Testis (tissue), 2 donors: ENCODE measurements at regions not wholly inside any gene's neighbourhood (a gene's known extent, or its start where the extent isn't known, plus 50 kb on each side); places are given as distances from the start of the nearest gene placed in this dataset.
A peak's percentile ranks its signal among the peaks of the same experiment; 100 is the strongest.

Experiments
- DNase-seq: peaks from one replicate; pipeline ENCODE4 v3.0.0-alpha.2; 2019
- H3K27ac ChIP-seq, 2 donors: fragments of 200-600 bp; sonication (generic); one replicate each; pipeline ENCODE4 v1.5.1; 2019
- H3K27me3 ChIP-seq: fragments of 200-600 bp; sonication (generic); one replicate; pipeline ENCODE4 v1.5.1; 2019
- H3K36me3 ChIP-seq: fragments of 200-600 bp; sonication (generic); one replicate; pipeline ENCODE4 v1.5.1; 2017; ENCODE audit warnings: low read depth; ENCODE audit errors: missing control alignments
- H3K4me1 ChIP-seq: fragments of 200-600 bp; sonication (generic); one replicate; pipeline ENCODE4 v1.5.1; 2019
- H3K4me3 ChIP-seq, 2 donors: fragments of 200-600 bp; sonication (generic); one replicate each; pipeline ENCODE4 v1.5.1; 2017 to 2019
- H3K9me3 ChIP-seq: fragments of 200-600 bp; sonication (generic); one replicate; pipeline ENCODE4 v1.5.1; 2017
- POLR2A ChIP-seq: fragments of 450-650 bp; IDR thresholded peaks from one replicate; pipeline ENCODE4 v1.6.1; 2017; ENCODE audit warnings: antibody characterized with exemption, mild to moderate bottlenecking, moderate library complexity
- WGBS, 2 donors: methylation state at CpG; one replicate each; pipeline ENCODE4 v1.1.5; 2018; 5-methylcytosine and 5-hydroxymethylcytosine counted together
- intact Hi-C: fragments of 100-400 bp; cut with DNase I; formaldehyde crosslinking; loops from one replicate; pipeline ENCODE4 v1.15.1; 2023; ENCODE audit warnings: low total_unique reads
- TF ChIP-seq, protein P1 (sequence below), 3 experiments: fragments of 450-650 bp in 2 of 3; fragments of 200-600 bp in 1 of 3; sonication (generic) in 1 of 3; IDR thresholded peaks; one replicate each; pipeline ENCODE4 v1.5.1; 2016 to 2019; ENCODE audit warnings: antibody characterized with exemption in 3 of 3, mild to moderate bottlenecking in 2 of 3, moderate library complexity in 1 of 3

DNA sequence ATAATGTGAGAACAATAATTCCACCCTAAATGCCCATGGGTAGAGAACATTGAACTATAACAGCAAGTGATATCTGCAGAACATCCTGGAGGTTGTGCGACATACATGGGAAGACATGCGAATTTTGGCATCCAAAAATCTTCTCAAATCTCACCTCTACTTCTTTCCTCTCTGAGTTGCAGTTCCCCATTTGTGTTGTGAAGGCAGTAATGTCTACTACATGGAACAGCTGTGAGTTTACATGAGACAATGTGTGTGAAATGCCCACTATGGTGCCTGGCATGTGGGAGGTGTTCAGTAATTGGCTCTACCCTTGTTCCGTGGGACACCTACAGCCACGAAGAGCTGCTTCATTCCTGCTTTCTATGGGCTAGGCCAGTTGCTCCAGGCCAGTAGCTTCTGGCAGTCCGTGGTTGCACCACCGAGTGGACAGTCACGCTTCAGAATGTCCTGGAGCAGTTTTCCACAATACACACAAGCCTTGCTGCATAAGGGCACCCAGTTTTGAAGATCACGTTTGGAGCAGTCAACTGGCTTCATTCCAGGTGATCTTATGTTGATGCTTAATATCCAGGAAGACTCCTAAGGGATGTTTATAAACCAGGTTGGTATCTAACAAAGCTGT, 297.7 kb downstream of the DEPDC1B start:
- WGBS, 2 donors = 85 to 89% methylated on average over 8 of the region's 8 CpGs
- Histone ChIP-seq H3K36me3 (no peaks in the 10 kb centered on the region), H3K9me3 (no peaks in the 10 kb centered on the region), H3K4me3 (no peak overlapping the region), H3K27me3 (no peaks in the 10 kb centered on the region), H3K27ac (no peak overlapping the region), H3K4me1 (no peaks in the 10 kb centered on the region)
- no peak for DNase-seq
- no peak for TF ChIP-seq POLR2A
- TF ChIP-seq, protein P1, sequence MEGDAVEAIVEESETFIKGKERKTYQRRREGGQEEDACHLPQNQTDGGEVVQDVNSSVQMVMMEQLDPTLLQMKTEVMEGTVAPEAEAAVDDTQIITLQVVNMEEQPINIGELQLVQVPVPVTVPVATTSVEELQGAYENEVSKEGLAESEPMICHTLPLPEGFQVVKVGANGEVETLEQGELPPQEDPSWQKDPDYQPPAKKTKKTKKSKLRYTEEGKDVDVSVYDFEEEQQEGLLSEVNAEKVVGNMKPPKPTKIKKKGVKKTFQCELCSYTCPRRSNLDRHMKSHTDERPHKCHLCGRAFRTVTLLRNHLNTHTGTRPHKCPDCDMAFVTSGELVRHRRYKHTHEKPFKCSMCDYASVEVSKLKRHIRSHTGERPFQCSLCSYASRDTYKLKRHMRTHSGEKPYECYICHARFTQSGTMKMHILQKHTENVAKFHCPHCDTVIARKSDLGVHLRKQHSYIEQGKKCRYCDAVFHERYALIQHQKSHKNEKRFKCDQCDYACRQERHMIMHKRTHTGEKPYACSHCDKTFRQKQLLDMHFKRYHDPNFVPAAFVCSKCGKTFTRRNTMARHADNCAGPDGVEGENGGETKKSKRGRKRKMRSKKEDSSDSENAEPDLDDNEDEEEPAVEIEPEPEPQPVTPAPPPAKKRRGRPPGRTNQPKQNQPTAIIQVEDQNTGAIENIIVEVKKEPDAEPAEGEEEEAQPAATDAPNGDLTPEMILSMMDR (IDR thresholded peaks at IDR 0.05) = no peak
- intact Hi-C loops = no loop called here

DNA sequence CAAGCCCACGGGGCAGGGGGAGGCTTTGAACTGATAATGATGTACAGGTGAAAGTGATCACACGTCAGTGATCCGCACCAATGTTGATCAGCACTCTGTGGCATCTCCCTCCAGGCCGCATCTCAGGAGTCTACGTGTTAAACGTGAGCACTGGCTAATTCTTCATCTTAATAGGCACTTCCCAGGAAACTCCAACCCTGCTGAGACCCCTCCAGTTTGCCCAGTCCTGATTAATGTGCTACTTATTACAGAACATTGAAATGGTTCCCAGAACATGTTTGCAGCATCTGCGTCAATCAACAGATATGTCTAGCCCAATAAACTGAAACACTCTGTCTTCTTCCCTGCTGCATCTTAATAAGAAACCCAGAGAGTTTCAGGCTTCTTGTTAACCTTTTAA, 298.4 kb downstream of the DEPDC1B start:
- 63 to 66% methylated on average over 7 of the region's 7 CpGs for WGBS, 2 donors
- Histone ChIP-seq H3K4me1 (no peaks in the 10 kb centered on the region), H3K27ac (no peak overlapping the region), H3K4me3 (no peak overlapping the region), H3K27me3 (no peaks in the 10 kb centered on the region), H3K9me3 (no peaks in the 10 kb centered on the region), H3K36me3 (no peaks in the 10 kb centered on the region)
- intact Hi-C loops = no loop called here
- TF ChIP-seq POLR2A = no peak
- TF ChIP-seq, protein P1 (IDR thresholded peaks at IDR 0.05) = no peak
- no peak for DNase-seq

DNA sequence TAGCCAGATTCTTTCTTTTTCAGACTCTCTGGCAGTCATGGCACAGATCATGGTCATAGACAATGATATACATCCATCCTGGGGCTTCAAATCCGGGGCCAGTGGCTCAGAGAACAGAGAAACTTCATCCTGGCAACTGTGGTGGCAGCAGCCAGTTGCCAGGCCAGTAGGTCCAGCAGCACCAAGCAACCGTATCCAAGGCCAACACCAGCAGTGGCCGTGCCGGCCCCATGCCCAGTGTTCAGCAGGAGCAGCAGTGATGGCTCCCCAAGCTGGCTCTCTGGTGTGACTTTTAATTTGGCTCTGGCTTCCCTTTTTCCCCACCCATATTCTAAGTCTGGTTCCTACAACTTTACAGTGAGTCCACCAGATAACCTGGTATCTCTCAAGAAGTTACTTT, 300.5 kb downstream of the DEPDC1B start:
- DNase-seq = peak; percentile 16
- TF ChIP-seq, protein P1 (IDR thresholded peaks at IDR 0.05) = no peak
- no peak overlapping the region for H3K27ac ChIP-seq
- intact Hi-C loops = no loop called here
- no peaks in the 10 kb centered on the region for H3K9me3 ChIP-seq
- no peaks in the 10 kb centered on the region for H3K36me3 ChIP-seq
- H3K4me1 ChIP-seq = no peaks in the 10 kb centered on the region
- no peak overlapping the region for H3K4me3 ChIP-seq
- WGBS, 2 donors = 63 to 71% methylated on average over 1 to 4 of the region's 4 CpGs
- no peaks in the 10 kb centered on the region for H3K27me3 ChIP-seq

DNA sequence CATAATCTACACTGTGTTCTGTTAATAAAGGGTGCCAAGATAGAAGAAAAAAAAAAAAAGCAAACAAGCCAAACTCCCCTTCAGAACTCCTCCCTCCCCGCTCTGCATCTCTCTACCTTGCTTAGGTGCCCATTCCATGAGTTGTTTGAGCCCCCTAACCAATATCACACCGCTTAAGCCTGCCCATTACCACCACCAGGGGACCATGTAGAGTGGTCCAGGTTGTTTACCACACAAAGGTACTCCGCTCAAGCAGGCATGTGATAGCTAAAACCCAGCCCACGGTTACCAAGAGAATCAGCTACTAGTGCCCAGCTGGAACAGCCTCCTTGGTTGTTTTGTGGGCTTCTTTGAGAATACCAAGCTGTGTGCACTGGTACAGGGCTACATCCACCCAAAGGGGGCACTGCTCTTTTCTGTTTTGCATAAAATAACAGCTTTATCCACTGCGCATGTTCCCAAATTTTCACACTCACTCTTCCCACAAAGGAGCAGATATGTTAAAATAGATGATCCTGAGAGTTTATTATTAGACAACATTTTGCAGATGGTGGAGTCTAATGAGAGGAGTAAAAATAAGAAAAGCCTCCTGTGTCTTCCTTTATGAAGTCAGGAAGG, 304.1 kb downstream of the DEPDC1B start:
- 88 to 91% methylated on average over 5 of the region's 5 CpGs for WGBS, 2 donors
- H3K36me3 ChIP-seq = no peaks in the 10 kb centered on the region
- intact Hi-C loops = no loop called here
- no peak overlapping the region for H3K4me3 ChIP-seq
- DNase-seq = no peak
- H3K27me3 ChIP-seq = no peaks in the 10 kb centered on the region
- no peak for TF ChIP-seq POLR2A
- TF ChIP-seq, protein P1 (IDR thresholded peaks at IDR 0.05) = no peak
- no peaks in the 10 kb centered on the region for H3K9me3 ChIP-seq
- no peak overlapping the region for H3K27ac ChIP-seq
- H3K4me1 ChIP-seq = no peaks in the 10 kb centered on the region

DNA sequence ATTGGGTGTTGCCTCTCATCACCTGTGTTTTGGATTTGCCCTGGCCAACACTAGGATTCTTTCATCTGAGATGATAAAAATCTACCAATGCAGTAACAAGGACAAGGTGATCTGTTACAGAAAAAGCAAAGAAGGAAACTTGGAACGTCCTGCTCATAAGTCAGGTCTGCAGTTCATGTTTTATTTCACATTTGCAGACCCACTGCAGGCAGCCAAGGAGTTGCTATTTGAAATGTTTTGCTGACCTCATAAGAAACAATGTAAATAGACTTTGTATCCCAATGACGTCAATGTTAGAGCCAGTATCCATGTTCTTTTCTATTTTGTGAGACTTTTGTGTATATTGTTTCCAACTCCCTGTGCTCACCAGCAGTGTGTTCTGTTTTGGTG, 312.9 kb downstream of the DEPDC1B start:
- TF ChIP-seq, protein P1 (IDR thresholded peaks at IDR 0.05) = no peak
- no peak for TF ChIP-seq POLR2A
- Histone ChIP-seq H3K4me1 (no peaks in the 10 kb centered on the region), H3K4me3 (no peak overlapping the region), H3K9me3 (no peaks in the 10 kb centered on the region), H3K36me3 (no peaks in the 10 kb centered on the region), H3K27ac (no peak overlapping the region), H3K27me3 (no peaks in the 10 kb centered on the region)
- no peak for DNase-seq
- WGBS, 2 donors = 29 to 30% methylated on average over 2 of the region's 2 CpGs
- intact Hi-C loops = no loop called here
